Stomach smooth muscle (tissue), 2 donors: ENCODE measurements at regions not wholly inside any gene's neighbourhood (a gene's known extent, or its start where the extent isn't known, plus 50 kb on each side); places are given as distances from the start of the nearest gene placed in this dataset.

ENCODE experiments used
- H3K27ac ChIP-seq: one replicate; pipeline ENCODE4 v1.7.0; 2013; ENCODE audit warnings: mild to moderate bottlenecking, low read length, inconsistent platforms
- H3K27me3 ChIP-seq, 2 donors: one replicate each; pipeline ENCODE4 v1.7.0; 2013; ENCODE audit warnings: low read length in 2 of 2; ENCODE audit not compliant: insufficient read depth in 2 of 2, control insufficient read depth in 1 of 2
- H3K36me3 ChIP-seq, 2 donors: one replicate each; pipeline ENCODE4 v1.7.0; 2013; ENCODE audit warnings: low read length in 2 of 2; ENCODE audit not compliant: control insufficient read depth in 2 of 2, insufficient read depth in 2 of 2
- H3K4me1 ChIP-seq: one replicate; pipeline ENCODE4 v1.7.0; 2013; ENCODE audit warnings: low read length; ENCODE audit not compliant: control insufficient read depth, insufficient read depth
- H3K4me3 ChIP-seq, 2 donors: one replicate each; pipeline ENCODE4 v1.7.0; 2013; ENCODE audit warnings: low read length in 2 of 2
- H3K9ac ChIP-seq, 2 donors: one replicate each; pipeline ENCODE4 v1.7.0; 2013; ENCODE audit warnings: low read length in 2 of 2, mild to moderate bottlenecking in 1 of 2
- H3K9me3 ChIP-seq, 2 donors: one replicate each; pipeline ENCODE4 v1.7.0; 2013; ENCODE audit warnings: low read length in 2 of 2; ENCODE audit not compliant: control insufficient read depth in 2 of 2
- donor health status: healthy.
- donor health status: Pancreatic carcinoma.

DNA sequence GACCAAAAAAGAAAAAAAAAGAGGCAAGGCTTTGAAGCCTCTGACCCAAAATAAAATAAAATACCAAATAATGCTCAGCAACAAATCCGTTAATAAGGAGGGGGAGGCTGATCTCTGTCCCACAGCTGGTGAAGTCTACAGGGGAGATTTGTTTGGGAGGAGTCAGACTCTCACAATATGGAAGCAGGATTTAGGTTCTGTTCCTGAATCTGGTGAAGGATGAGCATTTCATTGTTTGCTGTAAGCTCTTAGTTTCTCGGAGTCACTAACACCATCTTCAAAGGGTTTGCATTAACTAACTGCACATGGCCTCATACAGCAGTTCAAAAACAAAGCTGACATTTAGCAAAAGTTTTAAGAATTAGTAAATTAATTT, 339.4 kb upstream of the TNP1 start:
- Histone ChIP-seq H3K36me3 (no peaks in the 10 kb centered on the region), H3K4me1 (no peaks in the 10 kb centered on the region), H3K27ac (no peak overlapping the region), H3K9ac (no peak overlapping the region), H3K4me3 (no peak overlapping the region), H3K9me3 (no peaks in the 10 kb centered on the region), H3K27me3 (no peaks in the 10 kb centered on the region)

DNA sequence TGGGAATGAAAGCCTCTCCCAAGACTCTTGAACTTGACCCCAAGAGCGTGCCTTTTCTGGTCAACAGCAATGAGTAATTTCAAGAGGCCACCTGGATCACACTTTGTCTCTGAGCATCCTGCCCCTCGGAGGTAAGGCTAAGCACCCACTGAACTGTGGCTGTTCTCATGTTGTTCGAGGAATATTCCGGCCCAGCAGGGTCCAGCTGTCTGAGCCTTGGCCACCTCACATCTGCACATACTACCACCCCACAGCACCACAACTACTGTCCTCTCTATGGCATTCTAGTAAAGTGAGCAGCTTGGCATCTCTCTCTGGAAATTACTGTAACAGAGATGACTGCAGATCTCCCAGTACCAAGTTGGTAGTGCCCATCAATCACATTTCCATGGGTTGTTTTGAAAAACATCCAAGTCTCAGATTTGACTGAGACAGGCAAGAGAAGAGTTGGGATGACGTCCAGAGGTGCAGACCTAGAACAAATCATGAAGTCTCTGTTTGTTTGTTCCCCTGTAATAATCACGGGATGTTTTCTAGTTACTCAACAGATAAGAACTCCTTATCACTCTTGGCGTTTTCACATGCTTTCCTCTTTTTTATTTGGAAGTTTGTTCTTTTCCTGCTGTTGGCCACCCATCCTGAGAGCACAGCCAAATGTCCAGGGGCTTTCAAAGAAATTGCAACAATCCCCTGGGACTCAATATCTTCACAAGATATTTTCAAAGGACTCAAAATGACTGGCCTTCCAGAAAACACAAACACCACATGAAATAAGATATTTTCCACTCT, 336.0 kb upstream of the TNP1 start:
- no peak overlapping the region for H3K4me3 ChIP-seq
- no peak overlapping the region for H3K27ac ChIP-seq
- H3K9ac ChIP-seq, result no peak overlapping the region
- H3K9me3 ChIP-seq, result no peaks in the 10 kb centered on the region
- no peaks in the 10 kb centered on the region for H3K4me1 ChIP-seq
- no peaks in the 10 kb centered on the region for H3K36me3 ChIP-seq
- H3K27me3 ChIP-seq, result no peaks in the 10 kb centered on the region

DNA sequence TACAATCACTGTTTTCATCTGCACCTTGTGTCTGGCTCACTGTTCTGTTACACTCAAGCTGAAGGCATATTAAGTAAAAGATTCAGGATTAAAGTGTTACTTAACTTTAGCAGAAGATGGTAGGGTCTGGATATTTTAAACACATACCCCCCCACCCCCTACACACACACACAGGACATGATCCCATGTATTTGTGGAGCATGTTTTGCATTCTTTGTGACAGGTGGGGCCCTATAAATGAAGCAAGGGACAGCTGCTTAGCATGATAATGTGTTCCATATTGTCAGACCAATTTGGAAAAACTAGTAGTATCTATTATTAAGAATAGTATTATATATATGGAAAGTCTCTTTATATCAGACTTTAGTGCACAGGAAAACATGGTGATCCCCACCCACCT, 335.2 kb upstream of the TNP1 start:
- Histone ChIP-seq H3K36me3 (no peaks in the 10 kb centered on the region), H3K4me3 (no peak overlapping the region), H3K27me3 (no peaks in the 10 kb centered on the region), H3K9ac (no peak overlapping the region), H3K27ac (no peak overlapping the region), H3K9me3 (no peaks in the 10 kb centered on the region), H3K4me1 (no peaks in the 10 kb centered on the region)

DNA sequence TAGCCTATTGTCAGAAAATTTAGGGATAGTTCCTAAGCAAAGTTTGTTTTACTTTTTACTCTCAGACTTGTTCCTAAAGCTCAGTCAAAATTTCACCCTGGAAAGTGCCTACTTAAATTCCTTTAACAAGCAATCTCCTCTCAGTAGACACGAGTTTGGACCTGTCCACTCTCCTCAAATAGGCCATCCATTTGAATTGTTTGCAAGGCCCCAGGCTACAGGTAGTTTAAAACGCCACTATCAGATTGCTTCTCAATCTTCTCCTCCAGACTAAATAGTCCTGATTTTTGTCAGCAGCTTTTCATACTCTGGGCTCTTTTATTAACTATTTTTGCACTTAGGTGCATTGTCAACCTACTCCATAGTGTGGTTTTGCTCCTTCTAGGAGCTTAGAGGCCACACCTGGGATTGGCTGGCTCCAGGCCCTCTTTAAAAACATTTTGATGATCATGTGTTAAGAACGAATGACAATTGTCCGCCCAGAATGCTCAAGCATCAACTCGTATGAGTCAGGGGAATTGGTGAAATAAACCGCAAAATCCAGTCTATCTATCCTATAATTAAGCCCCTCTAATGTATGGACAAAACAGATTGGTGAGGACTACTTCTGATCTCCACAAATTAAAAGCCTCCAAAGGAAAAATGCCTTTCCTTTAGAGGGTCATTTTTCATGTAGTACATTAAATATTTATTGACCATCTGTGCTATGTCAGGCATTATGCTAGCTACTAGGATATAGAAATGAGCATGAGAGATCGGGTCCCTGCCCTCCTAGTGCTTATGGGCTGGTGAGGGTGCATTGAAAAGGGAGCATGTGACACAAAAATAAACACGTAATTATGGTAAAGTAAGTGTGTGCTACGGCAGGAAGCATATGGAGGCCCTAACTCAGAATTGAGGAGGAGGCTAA, 333.8 kb upstream of the TNP1 start:
- Histone ChIP-seq H3K4me3 (no peak overlapping the region), H3K9me3 (no peaks in the 10 kb centered on the region), H3K36me3 (no peaks in the 10 kb centered on the region), H3K4me1 (no peaks in the 10 kb centered on the region), H3K27me3 (no peaks in the 10 kb centered on the region), H3K27ac (no peak overlapping the region), H3K9ac (no peak overlapping the region)

DNA sequence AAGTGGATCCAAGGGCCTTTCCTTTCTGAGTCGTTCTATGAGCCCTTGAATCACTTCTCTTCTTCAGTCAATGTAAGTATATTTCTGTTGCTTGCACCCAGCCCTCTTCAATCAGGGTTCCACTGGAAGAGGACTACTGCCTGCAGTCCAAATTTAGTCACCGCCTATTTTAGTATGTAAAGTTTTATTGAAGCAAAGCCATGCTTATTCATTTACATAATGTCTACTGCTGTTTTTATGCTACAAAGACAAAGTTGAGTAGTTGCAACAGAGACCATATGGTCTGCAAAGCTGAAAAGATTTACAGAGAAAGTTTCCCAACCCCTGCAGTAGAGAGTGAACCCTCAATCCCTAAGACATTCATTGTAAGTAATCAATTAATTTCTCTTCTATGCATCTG, 332.5 kb upstream of the TNP1 start:
- H3K36me3 ChIP-seq, result no peaks in the 10 kb centered on the region
- no peaks in the 10 kb centered on the region for H3K27me3 ChIP-seq
- H3K4me1 ChIP-seq, result no peaks in the 10 kb centered on the region
- no peak overlapping the region for H3K9ac ChIP-seq
- H3K9me3 ChIP-seq, result no peaks in the 10 kb centered on the region
- H3K4me3 ChIP-seq, result no peak overlapping the region
- H3K27ac ChIP-seq, result no peak overlapping the region

DNA sequence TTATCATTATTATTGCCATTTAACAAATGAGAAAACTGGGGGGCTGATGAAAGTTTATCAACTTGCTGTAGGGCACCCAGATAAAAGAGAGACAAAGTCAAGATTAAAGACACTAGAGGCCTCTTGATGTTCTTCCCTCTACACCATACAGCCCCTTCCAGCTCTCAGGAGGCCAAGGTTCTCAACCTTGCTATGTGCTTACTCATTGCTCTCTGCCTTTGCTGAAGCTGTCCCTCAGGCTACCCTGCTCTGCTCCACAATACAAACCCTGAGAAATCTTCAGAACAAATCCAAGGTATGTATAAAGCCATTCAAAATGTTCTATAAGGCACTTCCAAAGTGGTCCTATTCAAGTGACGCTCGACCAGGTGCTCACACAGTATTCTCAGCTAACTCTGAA, 329.9 kb upstream of the TNP1 start:
- no peak overlapping the region for H3K9ac ChIP-seq
- no peaks in the 10 kb centered on the region for H3K36me3 ChIP-seq
- no peak overlapping the region for H3K4me3 ChIP-seq
- H3K4me1 ChIP-seq, result peaks cover 11% of the 10 kb centered on the region
- H3K9me3 ChIP-seq, result no peaks in the 10 kb centered on the region
- H3K27me3 ChIP-seq, result no peaks in the 10 kb centered on the region
- no peak overlapping the region for H3K27ac ChIP-seq

DNA sequence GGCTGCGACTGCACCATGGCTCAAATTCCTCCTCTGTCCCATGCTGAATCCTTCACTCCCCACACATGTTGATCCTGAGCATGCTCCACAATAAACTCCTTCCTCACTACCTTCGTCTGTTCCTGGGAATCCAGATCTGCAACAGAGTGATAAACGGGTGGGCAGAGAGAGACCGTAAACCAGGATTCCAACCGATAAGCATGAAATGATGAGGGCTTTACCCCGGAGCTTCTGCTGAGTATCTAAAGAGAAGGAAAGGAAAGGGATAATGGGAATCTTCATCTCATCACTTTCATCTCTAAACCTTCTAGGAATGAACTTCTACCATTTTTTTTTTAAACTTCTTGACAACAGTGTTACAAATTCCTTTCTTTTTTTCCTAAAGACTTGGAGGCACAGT, 329.3 kb upstream of the TNP1 start:
- Histone ChIP-seq H3K9ac (no peak overlapping the region), H3K36me3 (no peaks in the 10 kb centered on the region), H3K27ac (no peak overlapping the region), H3K27me3 (no peaks in the 10 kb centered on the region), H3K4me3 (no peak overlapping the region), H3K9me3 (no peaks in the 10 kb centered on the region), H3K4me1 (peaks cover 11% of the 10 kb centered on the region)

DNA sequence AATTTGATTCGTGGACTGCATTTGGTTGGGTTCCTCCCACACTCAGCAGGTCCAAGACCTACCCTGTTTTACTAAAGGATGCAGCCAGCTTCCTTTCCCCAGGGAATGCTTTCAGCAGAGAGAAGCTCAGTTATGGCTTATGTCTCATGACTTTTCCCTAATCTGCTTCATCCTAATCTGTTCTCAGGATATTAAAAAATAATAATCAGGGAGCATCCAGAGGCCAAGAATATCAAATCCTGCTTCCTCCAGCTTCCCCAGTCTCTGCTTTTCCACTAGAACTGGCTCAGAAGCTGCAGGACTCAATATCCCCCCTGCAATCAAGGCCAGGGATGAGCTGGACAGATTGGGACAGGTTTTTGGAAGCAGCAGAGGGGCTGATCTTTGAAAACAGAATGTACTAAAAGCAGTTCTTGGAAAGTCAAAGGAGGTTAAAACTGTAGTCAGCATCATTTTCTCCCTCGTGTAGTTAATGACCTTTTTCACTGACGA, 326.9 kb upstream of the TNP1 start:
- Histone ChIP-seq H3K9ac (no peak overlapping the region), H3K27ac (no peak overlapping the region), H3K4me1 (peaks cover 15% of the 10 kb centered on the region), H3K27me3 (no peaks in the 10 kb centered on the region), H3K4me3 (no peak overlapping the region), H3K9me3 (no peaks in the 10 kb centered on the region), H3K36me3 (no peaks in the 10 kb centered on the region)

DNA sequence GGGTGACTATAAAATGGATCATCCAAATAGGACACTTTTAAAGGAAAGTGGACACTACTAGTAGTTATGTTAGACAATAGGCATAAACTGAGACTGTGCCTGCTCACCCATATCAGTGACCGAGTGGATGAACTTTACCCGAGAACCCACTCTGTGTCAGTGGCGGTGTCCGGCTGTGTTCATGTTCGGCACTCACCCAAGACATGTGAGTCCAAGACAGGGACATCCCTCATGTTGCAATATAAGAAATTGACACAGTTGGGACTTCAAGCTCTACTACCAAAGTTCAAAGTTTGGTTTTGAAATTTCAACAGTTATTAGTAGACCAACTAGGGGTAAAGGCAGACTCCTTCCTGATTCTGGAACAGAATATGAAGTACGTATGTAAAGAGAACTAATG, 326.3 kb upstream of the TNP1 start:
- H3K4me3 ChIP-seq, result no peak overlapping the region
- H3K27ac ChIP-seq, result no peak overlapping the region

DNA sequence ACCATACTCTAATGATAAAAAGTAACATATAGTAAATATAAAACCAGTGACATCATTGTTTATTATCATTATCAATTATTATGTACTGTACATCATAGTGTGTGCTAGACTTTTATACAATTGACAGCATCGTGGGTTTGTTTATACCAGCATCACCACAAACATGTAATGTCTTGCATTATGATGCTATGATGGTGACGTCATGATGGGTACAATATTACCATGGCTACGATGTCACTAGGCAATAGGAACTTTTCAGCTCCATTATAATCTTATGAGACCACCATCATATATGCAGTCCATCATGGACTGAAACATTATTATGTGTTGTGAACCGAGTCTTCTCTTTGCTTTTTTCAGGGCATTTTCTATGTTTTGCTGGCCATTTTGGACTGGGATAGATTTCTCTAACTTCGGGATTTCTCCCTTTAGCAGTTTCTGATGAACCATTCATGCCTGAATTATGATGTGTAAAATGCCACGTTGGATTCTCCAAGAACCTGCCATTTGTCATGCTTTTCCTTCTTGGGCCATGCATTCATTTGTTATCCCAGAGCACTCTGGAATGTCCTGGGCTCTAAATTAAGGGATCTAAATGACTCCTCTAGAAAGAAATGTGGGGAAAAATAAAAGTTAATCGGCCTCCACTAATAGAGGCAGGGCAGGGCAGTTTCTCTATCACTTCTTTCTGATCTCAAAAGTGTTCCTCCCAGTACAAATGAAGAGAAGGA, 325.6 kb upstream of the TNP1 start:
- Histone ChIP-seq H3K4me3 (no peak overlapping the region), H3K9me3 (no peaks in the 10 kb centered on the region), H3K4me1 (peaks cover 15% of the 10 kb centered on the region), H3K27ac (no peak overlapping the region), H3K36me3 (no peaks in the 10 kb centered on the region), H3K9ac (no peak overlapping the region), H3K27me3 (no peaks in the 10 kb centered on the region)

More for the DNA sequence above, 326.3 kb upstream of the TNP1 start:
- Histone ChIP-seq H3K36me3 (no peaks in the 10 kb centered on the region), H3K9ac (no peak overlapping the region), H3K27me3 (no peaks in the 10 kb centered on the region), H3K4me1 (peaks cover 15% of the 10 kb centered on the region), H3K9me3 (no peaks in the 10 kb centered on the region)
